ENCODE measurements at regions not wholly inside any gene's neighbourhood (a gene's known extent, or its start where the extent isn't known, plus 50 kb on each side); places are given as distances from the start of the nearest gene placed in this dataset.

- no peaks in the 10 kb centered on the region for H3K4me1 ChIP-seq
- intact Hi-C loops (cut with DNase I; ENCODE audit: low total_unique reads) = no loop called here
- no peak for TF ChIP-seq POLR2A (IDR thresholded peaks at IDR 0.05)
- TF ChIP-seq, protein P1, sequence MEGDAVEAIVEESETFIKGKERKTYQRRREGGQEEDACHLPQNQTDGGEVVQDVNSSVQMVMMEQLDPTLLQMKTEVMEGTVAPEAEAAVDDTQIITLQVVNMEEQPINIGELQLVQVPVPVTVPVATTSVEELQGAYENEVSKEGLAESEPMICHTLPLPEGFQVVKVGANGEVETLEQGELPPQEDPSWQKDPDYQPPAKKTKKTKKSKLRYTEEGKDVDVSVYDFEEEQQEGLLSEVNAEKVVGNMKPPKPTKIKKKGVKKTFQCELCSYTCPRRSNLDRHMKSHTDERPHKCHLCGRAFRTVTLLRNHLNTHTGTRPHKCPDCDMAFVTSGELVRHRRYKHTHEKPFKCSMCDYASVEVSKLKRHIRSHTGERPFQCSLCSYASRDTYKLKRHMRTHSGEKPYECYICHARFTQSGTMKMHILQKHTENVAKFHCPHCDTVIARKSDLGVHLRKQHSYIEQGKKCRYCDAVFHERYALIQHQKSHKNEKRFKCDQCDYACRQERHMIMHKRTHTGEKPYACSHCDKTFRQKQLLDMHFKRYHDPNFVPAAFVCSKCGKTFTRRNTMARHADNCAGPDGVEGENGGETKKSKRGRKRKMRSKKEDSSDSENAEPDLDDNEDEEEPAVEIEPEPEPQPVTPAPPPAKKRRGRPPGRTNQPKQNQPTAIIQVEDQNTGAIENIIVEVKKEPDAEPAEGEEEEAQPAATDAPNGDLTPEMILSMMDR (IDR thresholded peaks at IDR 0.05) = no peak
These were observed 52.6 kb upstream of the TOP3B start for GRCh38 chr22:22035203-22035602.

GRCh38 chr22:22034469-22035132 is 52.0 kb upstream of the TOP3B start:
- WGBS, 2 donors = 89 to 93% methylated on average over 3 of the region's 3 CpGs
- no peaks in the 10 kb centered on the region for H3K36me3 ChIP-seq (ENCODE audit: low read depth, missing control alignments)
- intact Hi-C loops (cut with DNase I; ENCODE audit: low total_unique reads) = no loop called here
- no peak for TF ChIP-seq POLR2A (IDR thresholded peaks at IDR 0.05)
- TF ChIP-seq, protein P1 (IDR thresholded peaks at IDR 0.05) = no peak
- H3K9me3 ChIP-seq = no peaks in the 10 kb centered on the region
- H3K27ac ChIP-seq = no peak overlapping the region
- H3K27me3 ChIP-seq = no peaks in the 10 kb centered on the region
- no peak for DNase-seq
- no peaks in the 10 kb centered on the region for H3K4me1 ChIP-seq
- H3K4me3 ChIP-seq = no peak overlapping the region

More at GRCh38 chr22:22035203-22035602, 52.6 kb upstream of the TOP3B start:
- DNase-seq = no peak
- H3K4me3 ChIP-seq = no peak overlapping the region
- H3K9me3 ChIP-seq = no peaks in the 10 kb centered on the region
- H3K27ac ChIP-seq = no peak overlapping the region
- H3K36me3 ChIP-seq (ENCODE audit: low read depth, missing control alignments) = no peaks in the 10 kb centered on the region
- H3K27me3 ChIP-seq = no peaks in the 10 kb centered on the region

DNA sequence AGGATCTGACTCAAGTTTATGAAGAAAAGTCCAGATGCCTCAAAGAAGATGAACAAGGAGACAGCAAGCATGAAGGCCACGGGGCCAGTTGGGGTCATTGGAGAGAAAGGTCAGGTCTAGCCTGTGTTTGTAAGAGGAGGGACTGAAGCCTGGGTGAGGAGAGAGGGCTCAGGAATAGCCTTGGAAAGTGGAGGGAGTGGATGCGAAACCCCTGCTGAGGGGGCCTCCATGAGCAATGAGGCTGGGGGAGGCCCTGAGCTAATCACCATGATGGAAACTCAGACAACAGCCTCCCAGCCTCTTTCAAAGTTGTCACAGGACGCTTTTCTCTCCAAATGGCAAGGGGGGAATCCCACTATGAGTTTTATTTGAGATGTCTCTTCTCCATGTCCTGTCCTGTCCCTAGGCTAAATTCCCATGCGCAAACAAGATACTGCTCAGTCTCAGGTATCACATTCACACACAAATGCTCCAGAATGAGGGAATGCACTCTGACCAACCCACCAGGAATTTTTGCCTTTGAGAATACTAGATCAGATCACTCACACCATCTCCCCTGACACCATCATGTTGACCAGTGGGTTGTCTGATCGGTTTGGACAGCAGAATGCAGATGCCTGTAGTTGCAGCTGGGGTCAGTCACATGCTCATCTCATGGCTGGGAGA is 51.3 kb upstream of the TOP3B start:
- no peaks in the 10 kb centered on the region for H3K27me3 ChIP-seq
- no peak overlapping the region for H3K4me3 ChIP-seq
- 89 to 92% methylated on average over 5 of the region's 5 CpGs for WGBS, 2 donors
- intact Hi-C loops (cut with DNase I; ENCODE audit: low total_unique reads) = no loop called here
- no peak overlapping the region for H3K27ac ChIP-seq
- no peaks in the 10 kb centered on the region for H3K4me1 ChIP-seq
- TF ChIP-seq POLR2A (IDR thresholded peaks at IDR 0.05) = no peak
- TF ChIP-seq, protein P1 (IDR thresholded peaks at IDR 0.05) = no peak
- no peaks in the 10 kb centered on the region for H3K9me3 ChIP-seq
- H3K36me3 ChIP-seq (ENCODE audit: low read depth, missing control alignments) = no peaks in the 10 kb centered on the region
- DNase-seq = no peak

- intact Hi-C loops (cut with DNase I; ENCODE audit: low total_unique reads) = no loop called here
- no peaks in the 10 kb centered on the region for H3K36me3 ChIP-seq (ENCODE audit: low read depth, missing control alignments)
- TF ChIP-seq, protein P1 (IDR thresholded peaks at IDR 0.05) = no peak
- TF ChIP-seq POLR2A (IDR thresholded peaks at IDR 0.05) = no peak
- H3K4me1 ChIP-seq = no peaks in the 10 kb centered on the region
- H3K4me3 ChIP-seq = no peak overlapping the region
- H3K27ac ChIP-seq = no peak overlapping the region
- DNase-seq = no peak
- no peaks in the 10 kb centered on the region for H3K27me3 ChIP-seq
- 88 to 92% methylated on average over 6 to 7 of the region's 7 CpGs for WGBS, 2 donors
- H3K9me3 ChIP-seq = no peaks in the 10 kb centered on the region
These were observed 50.6 kb upstream of the TOP3B start for GRCh38 chr22:22032906-22033802.

Measured in testis (tissue), 2 donors.